GM12873 (cell line): ENCODE measurements at regions not wholly inside any gene's neighbourhood (a gene's known extent, or its start where the extent isn't known, plus 50 kb on each side); places are given as distances from the start of the nearest gene placed in this dataset.

Source experiments
- TF ChIP-seq, protein P1 (sequence below): IDR thresholded peaks from 2 replicates; pipeline ENCODE4 v1.5.1; 2012; ENCODE audit warnings: low read depth, mild to moderate bottlenecking, moderate library complexity, low read length, control low read depth; ENCODE audit not compliant: insufficient read depth; ENCODE audit errors: missing control alignments

DNA sequence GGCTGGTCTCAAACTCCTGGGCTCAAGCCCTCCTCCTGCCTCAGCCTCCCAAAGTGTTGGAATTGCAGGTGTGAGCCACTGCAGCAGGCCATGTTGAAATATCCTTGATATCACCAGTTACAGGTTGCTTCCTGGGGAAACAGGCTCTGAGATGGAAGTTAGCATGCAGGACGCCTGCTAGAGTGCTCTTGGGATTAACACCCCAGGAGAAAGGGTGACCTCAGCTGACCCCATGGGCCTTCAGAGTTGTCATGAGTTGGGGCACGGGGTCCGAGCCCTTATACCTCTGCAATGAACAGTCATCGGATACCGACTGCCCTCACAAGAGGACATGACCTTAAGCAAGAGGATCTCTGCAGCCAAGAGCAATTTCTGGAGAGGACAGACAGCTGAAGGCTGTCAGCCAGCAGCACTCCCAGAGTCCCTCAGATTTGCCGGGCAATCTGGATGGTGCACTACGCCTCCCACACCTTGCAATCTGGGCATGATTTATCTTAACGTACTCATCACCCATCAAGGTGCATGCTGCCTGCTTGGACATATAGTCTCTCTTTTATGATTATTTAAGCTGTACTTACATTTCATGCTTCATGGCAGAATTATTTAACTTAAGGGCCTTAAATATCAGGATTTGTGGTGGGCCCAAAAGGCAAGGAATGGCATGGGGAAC is 134.6 kb downstream of the ADSS2 start:
- TF ChIP-seq, protein P1, sequence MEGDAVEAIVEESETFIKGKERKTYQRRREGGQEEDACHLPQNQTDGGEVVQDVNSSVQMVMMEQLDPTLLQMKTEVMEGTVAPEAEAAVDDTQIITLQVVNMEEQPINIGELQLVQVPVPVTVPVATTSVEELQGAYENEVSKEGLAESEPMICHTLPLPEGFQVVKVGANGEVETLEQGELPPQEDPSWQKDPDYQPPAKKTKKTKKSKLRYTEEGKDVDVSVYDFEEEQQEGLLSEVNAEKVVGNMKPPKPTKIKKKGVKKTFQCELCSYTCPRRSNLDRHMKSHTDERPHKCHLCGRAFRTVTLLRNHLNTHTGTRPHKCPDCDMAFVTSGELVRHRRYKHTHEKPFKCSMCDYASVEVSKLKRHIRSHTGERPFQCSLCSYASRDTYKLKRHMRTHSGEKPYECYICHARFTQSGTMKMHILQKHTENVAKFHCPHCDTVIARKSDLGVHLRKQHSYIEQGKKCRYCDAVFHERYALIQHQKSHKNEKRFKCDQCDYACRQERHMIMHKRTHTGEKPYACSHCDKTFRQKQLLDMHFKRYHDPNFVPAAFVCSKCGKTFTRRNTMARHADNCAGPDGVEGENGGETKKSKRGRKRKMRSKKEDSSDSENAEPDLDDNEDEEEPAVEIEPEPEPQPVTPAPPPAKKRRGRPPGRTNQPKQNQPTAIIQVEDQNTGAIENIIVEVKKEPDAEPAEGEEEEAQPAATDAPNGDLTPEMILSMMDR, result no peak

DNA sequence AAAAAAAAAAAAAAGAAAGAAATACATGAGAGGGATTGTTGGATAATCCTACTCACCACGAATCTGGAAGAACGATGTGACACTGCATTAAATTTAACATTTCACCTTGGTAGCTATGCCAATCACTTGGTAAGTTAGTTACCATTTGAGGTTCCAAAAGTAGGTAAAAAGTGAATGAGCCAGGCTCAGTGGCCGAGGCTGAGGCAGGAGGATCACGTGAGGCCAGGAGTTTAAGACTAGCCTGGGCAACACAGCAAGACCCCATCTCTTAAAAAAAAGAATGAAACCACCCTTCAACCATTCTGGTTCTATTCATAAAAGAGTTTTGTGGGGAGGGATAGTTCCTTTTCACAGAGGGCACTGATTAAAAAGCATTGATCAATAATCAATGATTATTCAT is 133.6 kb downstream of the ADSS2 start:
- TF ChIP-seq, protein P1, result no peak

GRCh38 chr1:244318512-244318911 is 133.2 kb downstream of the ADSS2 start:
- TF ChIP-seq, protein P1, result no peak

- TF ChIP-seq, protein P1, result no peak
Observed at GRCh38 chr1:244319283-244320132, 132.2 kb downstream of the ADSS2 start.

DNA sequence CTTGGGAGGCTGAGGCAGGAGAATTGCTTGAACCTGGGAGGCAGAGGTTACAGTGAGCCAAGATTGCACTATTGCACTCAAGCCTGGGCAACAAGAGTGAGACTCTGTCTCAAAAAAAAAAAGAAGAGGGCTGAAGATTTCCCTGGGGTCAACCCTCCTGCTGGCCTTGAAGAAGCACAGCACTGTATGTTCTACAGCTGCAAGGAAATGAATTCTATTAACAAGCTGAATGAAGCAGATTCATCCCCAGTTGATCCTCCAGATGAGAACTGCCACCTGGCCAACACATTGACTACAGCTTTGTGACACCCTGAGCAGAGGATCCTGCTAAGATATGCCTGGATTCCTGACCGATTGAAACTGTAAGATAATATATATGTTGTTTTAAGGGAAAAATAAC is 129.5 kb downstream of the ADSS2 start:
- TF ChIP-seq, protein P1, result no peak

DNA sequence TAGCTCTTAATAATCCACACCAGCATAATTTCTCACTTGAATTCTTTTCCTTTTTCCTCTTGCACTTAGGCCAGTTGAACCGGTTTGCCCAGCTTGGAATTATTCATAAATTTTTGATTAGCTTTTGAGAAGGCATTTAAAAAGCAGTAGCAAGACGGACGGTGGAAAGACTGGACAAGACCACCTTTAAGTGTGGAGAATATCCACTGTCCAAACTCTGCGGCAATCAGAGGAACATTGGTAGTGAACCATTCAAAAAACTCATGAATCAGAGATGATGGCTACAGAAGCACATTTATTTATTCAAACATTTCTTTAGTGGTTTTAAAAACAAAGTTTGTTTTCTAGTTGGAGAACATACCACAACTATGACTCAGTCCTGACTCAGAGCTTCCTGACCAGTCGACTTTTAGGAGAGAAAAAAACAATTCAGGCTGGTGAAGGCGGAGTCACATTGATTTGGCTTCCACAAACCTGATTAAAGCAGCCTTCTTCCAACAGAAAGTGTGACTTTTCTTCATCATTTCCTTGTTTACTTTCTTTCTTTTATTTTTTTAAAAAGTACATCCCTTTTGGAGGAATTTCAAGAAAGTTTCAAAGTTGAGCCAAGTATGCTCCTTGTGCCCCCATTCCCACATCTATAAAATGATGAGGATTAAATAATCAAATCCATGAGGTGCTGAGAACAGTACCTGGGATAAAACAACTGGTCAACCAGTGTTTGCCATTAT is 128.8 kb downstream of the ADSS2 start:
- TF ChIP-seq, protein P1, result no peak
